ENCODE measurements at regions not wholly inside any gene's neighbourhood (a gene's known extent, or its start where the extent isn't known, plus 50 kb on each side); places are given as distances from the start of the nearest gene placed in this dataset.

DNA sequence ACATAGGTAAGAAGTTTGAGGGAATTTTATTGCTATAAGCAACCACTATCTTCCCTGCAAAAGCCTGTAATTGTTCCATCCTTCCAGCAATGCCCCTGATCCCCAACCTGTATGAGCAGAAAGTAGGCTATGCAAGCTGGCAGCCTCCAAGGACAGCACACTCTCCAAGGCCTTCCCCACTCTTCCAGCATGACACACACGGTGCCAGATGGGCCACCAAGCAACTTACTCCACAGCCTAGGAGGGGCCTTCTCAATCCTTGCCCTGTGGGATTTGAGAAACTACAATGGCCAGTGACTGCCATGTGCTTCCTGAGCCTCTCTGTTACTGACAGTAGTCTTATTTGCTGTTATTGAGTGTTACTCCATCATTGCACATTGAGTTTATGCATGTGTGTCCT is 137.5 kb downstream of the ACTR3 start:
- no peak for TF ChIP-seq POLR2AphosphoS5 (IDR thresholded peaks at IDR 0.05; ENCODE audit: low read depth, low read length)
- TF ChIP-seq TAF1 (IDR thresholded peaks at IDR 0.05; ENCODE audit: borderline replicate concordance, insufficient read depth, low read length) = no peak
- no peak for TF ChIP-seq FOXP2 (optimal IDR thresholded peaks at IDR 0.05; ENCODE audit: borderline replicate concordance, extremely low read depth, extremely low read length, insufficient read depth)
- TF ChIP-seq, protein P1, sequence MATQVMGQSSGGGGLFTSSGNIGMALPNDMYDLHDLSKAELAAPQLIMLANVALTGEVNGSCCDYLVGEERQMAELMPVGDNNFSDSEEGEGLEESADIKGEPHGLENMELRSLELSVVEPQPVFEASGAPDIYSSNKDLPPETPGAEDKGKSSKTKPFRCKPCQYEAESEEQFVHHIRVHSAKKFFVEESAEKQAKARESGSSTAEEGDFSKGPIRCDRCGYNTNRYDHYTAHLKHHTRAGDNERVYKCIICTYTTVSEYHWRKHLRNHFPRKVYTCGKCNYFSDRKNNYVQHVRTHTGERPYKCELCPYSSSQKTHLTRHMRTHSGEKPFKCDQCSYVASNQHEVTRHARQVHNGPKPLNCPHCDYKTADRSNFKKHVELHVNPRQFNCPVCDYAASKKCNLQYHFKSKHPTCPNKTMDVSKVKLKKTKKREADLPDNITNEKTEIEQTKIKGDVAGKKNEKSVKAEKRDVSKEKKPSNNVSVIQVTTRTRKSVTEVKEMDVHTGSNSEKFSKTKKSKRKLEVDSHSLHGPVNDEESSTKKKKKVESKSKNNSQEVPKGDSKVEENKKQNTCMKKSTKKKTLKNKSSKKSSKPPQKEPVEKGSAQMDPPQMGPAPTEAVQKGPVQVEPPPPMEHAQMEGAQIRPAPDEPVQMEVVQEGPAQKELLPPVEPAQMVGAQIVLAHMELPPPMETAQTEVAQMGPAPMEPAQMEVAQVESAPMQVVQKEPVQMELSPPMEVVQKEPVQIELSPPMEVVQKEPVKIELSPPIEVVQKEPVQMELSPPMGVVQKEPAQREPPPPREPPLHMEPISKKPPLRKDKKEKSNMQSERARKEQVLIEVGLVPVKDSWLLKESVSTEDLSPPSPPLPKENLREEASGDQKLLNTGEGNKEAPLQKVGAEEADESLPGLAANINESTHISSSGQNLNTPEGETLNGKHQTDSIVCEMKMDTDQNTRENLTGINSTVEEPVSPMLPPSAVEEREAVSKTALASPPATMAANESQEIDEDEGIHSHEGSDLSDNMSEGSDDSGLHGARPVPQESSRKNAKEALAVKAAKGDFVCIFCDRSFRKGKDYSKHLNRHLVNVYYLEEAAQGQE (IDR thresholded peaks at IDR 0.05; ENCODE audit: insufficient read depth in 1 of 2, low read depth in 2 of 2, low read length in 2 of 2) = no peak
